GM23248 (cell line): ENCODE measurements at regions not wholly inside any gene's neighbourhood (a gene's known extent, or its start where the extent isn't known, plus 50 kb on each side); places are given as distances from the start of the nearest gene placed in this dataset.

ENCODE experiments used
- DNase-seq: peaks from one replicate; pipeline ENCODE4 v3.0.0-alpha.2; 2015
- H2AFZ ChIP-seq: fragments of 200-600 bp; sonication (generic); 2 replicates; pipeline ENCODE4 v1.6.1; 2016; ENCODE audit warnings: antibody characterized with exemption
- H3F3A ChIP-seq: fragments of 200-600 bp; sonication (generic); 2 replicates; pipeline ENCODE4 v1.6.1; 2016; ENCODE audit warnings: mild to moderate bottlenecking, antibody characterized with exemption, mixed run types; ENCODE audit not compliant: insufficient read depth
- H3K27ac ChIP-seq: fragments of 200-600 bp; sonication (generic); 2 replicates; pipeline ENCODE4 v1.5.1; 2016; ENCODE audit warnings: mild to moderate bottlenecking
- H3K27me3 ChIP-seq: fragments of 200-600 bp; sonication (generic); replicated peaks from 2 replicates; pipeline ENCODE4 v1.6.1; 2016; ENCODE audit warnings: mild to moderate bottlenecking; ENCODE audit not compliant: insufficient read depth
- H3K36me3 ChIP-seq: fragments of 200-600 bp; sonication (generic); 2 replicates; pipeline ENCODE4 v1.6.1; 2016; ENCODE audit warnings: low read depth, mild to moderate bottlenecking
- H3K4me1 ChIP-seq: fragments of 200-600 bp; sonication (generic); 2 replicates; pipeline ENCODE4 v1.6.1; 2016; ENCODE audit warnings: mild to moderate bottlenecking; ENCODE audit not compliant: insufficient read depth
- H3K4me2 ChIP-seq: fragments of 200-600 bp; sonication (generic); one replicate; pipeline ENCODE4 v1.6.1; 2016; ENCODE audit warnings: mild to moderate bottlenecking; ENCODE audit not compliant: unreplicated experiment
- H3K4me3 ChIP-seq: fragments of 200-600 bp; sonication (generic); 2 replicates; pipeline ENCODE4 v1.5.1; 2016; ENCODE audit warnings: mild to moderate bottlenecking
- H3K79me2 ChIP-seq: fragments of 200-600 bp; sonication (generic); 2 replicates; pipeline ENCODE4 v1.6.1; 2016; ENCODE audit warnings: mild to moderate bottlenecking; ENCODE audit not compliant: insufficient read depth
- H3K9ac ChIP-seq: fragments of 200-600 bp; sonication (generic); 2 replicates; pipeline ENCODE4 v1.6.1; 2016; ENCODE audit warnings: mild to moderate bottlenecking
- H3K9me2 ChIP-seq: fragments of 200-600 bp; sonication (generic); 2 replicates; pipeline ENCODE4 v1.6.1; 2016; ENCODE audit warnings: mixed run types, mild to moderate bottlenecking, moderate library complexity; ENCODE audit not compliant: insufficient read depth
- H3K9me3 ChIP-seq: fragments of 200-600 bp; sonication (generic); one replicate; pipeline ENCODE4 v1.6.1; 2017; ENCODE audit warnings: low read depth
- H4K20me1 ChIP-seq: fragments of 200-600 bp; sonication (generic); 2 replicates; pipeline ENCODE4 v1.6.0; 2016; ENCODE audit not compliant: insufficient read depth
- EZH2 ChIP-seq: fragments of 200-600 bp; sonication (generic); IDR thresholded peaks from 2 replicates; pipeline ENCODE4 v1.6.1; 2018; ENCODE audit warnings: antibody characterized with exemption, mild to moderate bottlenecking; ENCODE audit not compliant: insufficient read depth, poor library complexity, severe bottlenecking
- EZH2phosphoT487 ChIP-seq: fragments of 200-600 bp; sonication (generic); IDR thresholded peaks from 2 replicates; pipeline ENCODE4 v1.6.1; 2018; ENCODE audit warnings: antibody characterized with exemption, moderate library complexity, mild to moderate bottlenecking, low read depth; ENCODE audit not compliant: insufficient read depth
- WGBS, 2 experiments: methylation state at CpG; one replicate each; pipeline ENCODE4 v1.1.6; 2015 to 2017; ENCODE audit warnings: low lambda C conversion rate in 2 of 2, low coverage in 1 of 2; ENCODE audit errors: missing lambda C conversion rate in 2 of 2; 5-methylcytosine and 5-hydroxymethylcytosine counted together
- in situ Hi-C: fragments of 300-500 bp; cut with MboI; formaldehyde crosslinking; loops from 2 replicates; pipeline ENCODE4 v1.15.0; 2020

DNA sequence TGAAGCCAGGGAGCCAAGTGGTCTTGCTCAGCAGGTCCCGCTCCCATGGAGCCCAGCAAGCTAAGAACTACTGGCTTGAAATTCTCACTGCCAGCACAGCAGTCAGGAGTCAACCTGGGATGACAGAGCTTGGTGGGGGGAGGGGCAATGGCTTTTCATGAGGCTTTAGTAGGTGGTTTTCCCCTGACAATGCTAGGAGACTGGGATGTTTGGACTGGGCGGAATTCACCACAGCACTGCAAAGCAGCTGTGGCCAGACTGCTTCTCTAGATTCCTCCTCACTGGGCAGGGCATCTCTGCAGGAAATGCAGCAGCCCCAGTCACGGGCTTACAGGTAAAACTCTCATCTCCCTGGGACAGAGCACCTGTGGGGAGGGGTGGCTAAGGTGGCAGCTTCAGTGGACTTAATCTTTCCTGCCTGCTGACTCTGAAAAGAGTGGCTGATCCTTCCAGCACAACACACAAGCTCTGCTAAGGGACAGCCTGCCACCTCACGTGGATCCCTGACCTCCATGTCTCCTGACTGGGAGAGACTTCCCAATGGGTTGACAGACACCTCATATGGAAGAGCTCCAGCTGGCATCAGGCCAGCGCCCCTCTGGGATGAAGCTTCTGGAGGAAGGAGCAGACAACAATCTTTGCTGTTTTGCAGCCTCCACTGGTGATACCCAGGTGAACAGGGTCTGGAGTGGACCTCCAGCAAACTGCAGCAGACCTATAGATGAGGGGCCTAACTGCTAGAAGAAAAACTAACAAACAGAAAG, 349.7 kb upstream of the ST6GAL2 start:
- Histone ChIP-seq H3K27ac (no peak overlapping the region), H3K27me3 (no peaks in the 10 kb centered on the region), H3K9me2 (no peaks in the 10 kb centered on the region), H3K9me3 (no peaks in the 10 kb centered on the region), H3K4me3 (no peak overlapping the region), H3K9ac (no peak overlapping the region), H4K20me1 (no peaks in the 10 kb centered on the region), H3K4me1 (no peaks in the 10 kb centered on the region), H3K79me2 (no peaks in the 10 kb centered on the region), H2AFZ (no peak overlapping the region), H3F3A (no peaks in the 10 kb centered on the region), H3K4me2 (no peak overlapping the region), H3K36me3 (no peaks in the 10 kb centered on the region)
- WGBS, 2 experiments = 7 to 16% methylated on average over 5 of the region's 5 CpGs
- in situ Hi-C loops = no loop called here
- TF ChIP-seq EZH2 (no peak), EZH2phosphoT487 (no peak)
- no peak for DNase-seq

DNA sequence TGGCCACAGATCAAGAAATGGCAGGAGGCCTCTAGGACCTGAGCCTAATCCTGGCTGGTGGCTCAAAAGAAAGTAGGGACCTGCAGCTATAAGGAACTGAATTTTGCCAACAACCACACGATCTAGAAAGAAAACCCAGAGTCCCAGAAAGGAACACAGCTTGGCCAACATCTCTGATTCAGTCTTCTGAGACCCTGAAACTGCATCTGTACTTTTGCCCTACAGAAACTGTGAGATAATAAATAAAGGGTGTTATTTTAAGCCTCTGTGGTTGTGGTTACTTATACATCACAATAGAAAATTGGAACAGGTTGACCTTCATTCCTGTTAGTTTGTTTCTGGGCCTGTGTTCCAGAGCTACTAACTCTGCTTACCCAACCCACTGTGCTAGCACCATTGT, 356.8 kb upstream of the ST6GAL2 start:
- no peak for TF ChIP-seq EZH2phosphoT487
- no peak for TF ChIP-seq EZH2
- in situ Hi-C loops = no loop called here
- no peaks in the 10 kb centered on the region for H3K79me2 ChIP-seq

DNA sequence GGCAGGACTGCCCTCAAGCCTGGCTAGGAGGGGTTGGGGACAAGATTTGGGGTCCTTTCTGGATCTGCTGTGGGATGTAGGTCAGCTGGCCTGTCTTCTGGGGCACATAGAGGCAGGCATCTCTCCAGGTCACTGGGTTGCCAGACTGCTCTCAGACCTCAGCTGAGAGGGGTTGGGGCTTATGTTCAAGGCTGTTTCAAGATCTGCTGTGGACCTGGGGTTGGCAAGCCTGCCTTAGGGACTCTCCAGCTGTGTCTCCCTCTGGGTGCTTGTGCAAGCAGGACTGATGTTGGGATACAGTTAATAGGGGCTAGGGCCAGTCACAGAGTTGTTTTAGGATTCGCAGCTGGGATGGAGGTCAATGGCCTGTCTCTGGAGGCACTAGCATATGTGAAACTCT, 363.0 kb upstream of the ST6GAL2 start:
- in situ Hi-C loops = no loop called here
- Histone ChIP-seq H3K4me3 (no peak overlapping the region), H3K9me2 (no peaks in the 10 kb centered on the region), H3K36me3 (no peaks in the 10 kb centered on the region), H3K9me3 (no peaks in the 10 kb centered on the region), H3K79me2 (no peaks in the 10 kb centered on the region), H3K27ac (no peak overlapping the region), H2AFZ (no peak overlapping the region), H4K20me1 (no peaks in the 10 kb centered on the region), H3K9ac (no peak overlapping the region), H3F3A (no peaks in the 10 kb centered on the region), H3K4me2 (no peak overlapping the region), H3K4me1 (no peaks in the 10 kb centered on the region), H3K27me3 (no peaks in the 10 kb centered on the region)
- TF ChIP-seq EZH2 = no peak
- TF ChIP-seq EZH2phosphoT487 = no peak
- 55 to 65% methylated on average over 1 of the region's 1 CpG for WGBS, 2 experiments
- no peak for DNase-seq

More for the DNA sequence above, 356.8 kb upstream of the ST6GAL2 start:
- no peaks in the 10 kb centered on the region for H3F3A ChIP-seq
- DNase-seq = no peak
- no peaks in the 10 kb centered on the region for H3K9me3 ChIP-seq
- no peaks in the 10 kb centered on the region for H3K36me3 ChIP-seq
- WGBS, 2 experiments = 4 to 6% methylated on average over 1 of the region's 1 CpG
- H3K27me3 ChIP-seq = no peaks in the 10 kb centered on the region
- H3K4me3 ChIP-seq = no peak overlapping the region
- H4K20me1 ChIP-seq = no peaks in the 10 kb centered on the region
- H3K27ac ChIP-seq = no peak overlapping the region
- H3K4me1 ChIP-seq = no peaks in the 10 kb centered on the region
- no peak overlapping the region for H3K4me2 ChIP-seq
- no peak overlapping the region for H2AFZ ChIP-seq
- no peak overlapping the region for H3K9ac ChIP-seq
- H3K9me2 ChIP-seq = no peaks in the 10 kb centered on the region

DNA sequence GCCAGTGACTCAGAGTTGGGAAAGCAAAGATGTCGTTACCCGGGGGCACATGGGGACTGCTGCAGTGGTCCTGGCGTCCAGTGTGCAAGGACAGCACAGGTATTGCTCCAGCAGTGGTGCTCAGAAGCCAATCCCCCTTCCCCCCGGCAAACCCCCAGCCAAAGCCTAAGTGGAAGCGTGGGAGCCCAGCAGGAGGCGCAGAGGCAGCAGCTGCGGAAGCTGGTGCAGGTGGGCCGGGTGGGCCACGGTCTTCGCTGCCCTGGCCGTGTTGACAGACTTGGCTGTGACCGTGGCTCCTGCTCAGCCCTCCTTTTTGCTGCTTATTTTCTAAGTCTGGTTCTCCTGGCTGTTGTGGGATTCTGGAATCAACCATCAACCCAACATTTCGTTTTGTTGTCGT, 369.8 kb upstream of the ST6GAL2 start:
- H3K9ac ChIP-seq = no peak overlapping the region
- no peak overlapping the region for H3K4me2 ChIP-seq
- H3K4me3 ChIP-seq = no peak overlapping the region
- no peak overlapping the region for H3K27ac ChIP-seq
- TF ChIP-seq EZH2 (no peak), EZH2phosphoT487 (no peak)
- no peaks in the 10 kb centered on the region for H3F3A ChIP-seq
- no peaks in the 10 kb centered on the region for H3K36me3 ChIP-seq
- no peak for DNase-seq
- H3K9me2 ChIP-seq = no peaks in the 10 kb centered on the region
- no peaks in the 10 kb centered on the region for H3K79me2 ChIP-seq
- H4K20me1 ChIP-seq = no peaks in the 10 kb centered on the region
- in situ Hi-C loops = no loop called here
- no peaks in the 10 kb centered on the region for H3K4me1 ChIP-seq
- H3K27me3 ChIP-seq = no peaks in the 10 kb centered on the region
- 65% methylated on average over 13 of the region's 14 CpGs for WGBS, 2 experiments
- no peak overlapping the region for H2AFZ ChIP-seq
- no peaks in the 10 kb centered on the region for H3K9me3 ChIP-seq
